ENCODE measurements at regions not wholly inside any gene's neighbourhood (a gene's known extent, or its start where the extent isn't known, plus 50 kb on each side); places are given as distances from the start of the nearest gene placed in this dataset.

DNA sequence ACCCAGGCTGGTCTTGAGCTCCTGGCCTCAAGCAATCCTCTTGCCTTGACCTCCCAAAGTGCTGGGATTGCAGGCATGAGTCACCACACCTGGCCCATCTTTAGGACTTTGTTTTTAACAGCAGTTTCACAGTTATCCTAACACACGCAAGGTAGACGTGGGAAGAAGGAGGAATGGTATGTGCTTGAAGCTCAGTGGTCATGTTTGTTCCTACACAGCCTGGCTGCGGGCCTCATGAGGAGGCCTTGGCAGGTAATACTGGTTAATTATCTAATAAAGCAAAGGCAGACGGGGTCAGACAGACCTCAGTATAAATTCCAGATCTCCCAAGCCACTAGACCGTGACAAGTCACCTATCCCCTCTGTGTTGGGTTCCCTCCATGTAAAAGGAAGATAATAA lies 271.8 kb downstream of the PCNX1 start:
- TF ChIP-seq, protein P1, sequence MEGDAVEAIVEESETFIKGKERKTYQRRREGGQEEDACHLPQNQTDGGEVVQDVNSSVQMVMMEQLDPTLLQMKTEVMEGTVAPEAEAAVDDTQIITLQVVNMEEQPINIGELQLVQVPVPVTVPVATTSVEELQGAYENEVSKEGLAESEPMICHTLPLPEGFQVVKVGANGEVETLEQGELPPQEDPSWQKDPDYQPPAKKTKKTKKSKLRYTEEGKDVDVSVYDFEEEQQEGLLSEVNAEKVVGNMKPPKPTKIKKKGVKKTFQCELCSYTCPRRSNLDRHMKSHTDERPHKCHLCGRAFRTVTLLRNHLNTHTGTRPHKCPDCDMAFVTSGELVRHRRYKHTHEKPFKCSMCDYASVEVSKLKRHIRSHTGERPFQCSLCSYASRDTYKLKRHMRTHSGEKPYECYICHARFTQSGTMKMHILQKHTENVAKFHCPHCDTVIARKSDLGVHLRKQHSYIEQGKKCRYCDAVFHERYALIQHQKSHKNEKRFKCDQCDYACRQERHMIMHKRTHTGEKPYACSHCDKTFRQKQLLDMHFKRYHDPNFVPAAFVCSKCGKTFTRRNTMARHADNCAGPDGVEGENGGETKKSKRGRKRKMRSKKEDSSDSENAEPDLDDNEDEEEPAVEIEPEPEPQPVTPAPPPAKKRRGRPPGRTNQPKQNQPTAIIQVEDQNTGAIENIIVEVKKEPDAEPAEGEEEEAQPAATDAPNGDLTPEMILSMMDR (IDR thresholded peaks at IDR 0.05; ENCODE audit: control insufficient read depth, extremely low read depth, insufficient read depth) = no peak
- no peak overlapping the region for H3K4me3 ChIP-seq (ENCODE audit: low read depth, low read length)
- DNase-seq (ENCODE audit: low read depth) = no peak

DNA sequence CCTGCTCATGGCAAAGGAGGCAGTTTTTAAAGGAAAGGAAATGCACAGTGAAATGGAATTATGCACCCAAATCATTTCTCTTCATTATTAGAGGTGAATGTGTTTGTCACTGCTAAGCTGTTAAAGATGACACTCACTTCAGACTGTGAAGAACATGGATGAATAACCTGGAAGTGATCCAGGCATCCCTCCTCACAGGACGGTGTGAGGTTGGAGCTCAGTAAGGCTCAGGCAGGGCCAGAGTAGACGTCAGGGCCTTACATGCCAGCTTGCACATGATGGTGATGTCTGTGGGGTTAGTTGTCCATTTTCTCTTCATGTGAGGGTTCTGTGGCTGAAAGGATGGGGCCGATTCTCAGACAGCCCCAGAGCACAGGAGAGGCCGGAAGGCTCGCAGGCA lies 273.1 kb downstream of the PCNX1 start:
- DNase-seq (ENCODE audit: low read depth) = no peak
- H3K4me3 ChIP-seq (ENCODE audit: low read depth, low read length) = no peak overlapping the region
- TF ChIP-seq, protein P1 (IDR thresholded peaks at IDR 0.05; ENCODE audit: control insufficient read depth, extremely low read depth, insufficient read depth) = no peak

DNA sequence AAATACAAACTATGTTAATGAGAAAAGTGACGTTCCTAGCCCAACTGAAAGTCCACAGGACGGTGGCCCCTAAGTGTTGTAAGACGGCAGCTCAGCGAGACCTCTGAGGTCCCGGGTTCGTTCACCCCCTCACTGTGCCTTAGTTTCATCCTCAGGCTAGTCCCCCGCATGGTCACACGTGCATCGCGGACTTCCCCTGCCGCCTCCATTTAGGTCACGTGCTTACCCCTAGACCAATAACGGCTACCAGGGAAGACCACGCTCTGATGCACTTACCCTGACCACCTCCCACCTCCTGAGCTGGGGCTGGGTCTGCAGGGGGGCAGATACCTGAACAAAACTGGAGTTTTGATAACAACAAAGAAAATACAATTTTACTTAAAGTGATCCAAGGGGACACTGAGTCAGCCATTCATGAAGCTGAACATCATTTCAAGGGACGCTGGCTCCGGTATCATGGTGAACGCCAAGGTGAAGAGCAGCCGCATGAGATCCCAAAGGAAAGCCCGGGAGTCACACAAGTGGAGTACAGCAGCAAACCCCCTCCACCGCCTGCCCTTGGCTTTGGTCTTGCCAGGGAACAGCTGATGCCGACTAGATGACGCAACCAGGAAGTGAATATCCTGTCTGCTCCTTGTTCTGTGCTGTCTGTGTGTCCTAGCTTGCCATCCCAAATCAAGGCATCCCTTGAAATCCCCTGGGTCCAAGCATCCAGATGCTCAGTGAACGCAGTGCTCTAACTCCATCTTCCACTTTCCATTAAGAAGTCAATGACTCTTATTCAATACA lies 274.1 kb downstream of the PCNX1 start:
- no peak overlapping the region for H3K4me3 ChIP-seq (ENCODE audit: low read depth, low read length)
- TF ChIP-seq, protein P1 (IDR thresholded peaks at IDR 0.05; ENCODE audit: control insufficient read depth, extremely low read depth, insufficient read depth) = no peak
- no peak for DNase-seq (ENCODE audit: low read depth)

DNA sequence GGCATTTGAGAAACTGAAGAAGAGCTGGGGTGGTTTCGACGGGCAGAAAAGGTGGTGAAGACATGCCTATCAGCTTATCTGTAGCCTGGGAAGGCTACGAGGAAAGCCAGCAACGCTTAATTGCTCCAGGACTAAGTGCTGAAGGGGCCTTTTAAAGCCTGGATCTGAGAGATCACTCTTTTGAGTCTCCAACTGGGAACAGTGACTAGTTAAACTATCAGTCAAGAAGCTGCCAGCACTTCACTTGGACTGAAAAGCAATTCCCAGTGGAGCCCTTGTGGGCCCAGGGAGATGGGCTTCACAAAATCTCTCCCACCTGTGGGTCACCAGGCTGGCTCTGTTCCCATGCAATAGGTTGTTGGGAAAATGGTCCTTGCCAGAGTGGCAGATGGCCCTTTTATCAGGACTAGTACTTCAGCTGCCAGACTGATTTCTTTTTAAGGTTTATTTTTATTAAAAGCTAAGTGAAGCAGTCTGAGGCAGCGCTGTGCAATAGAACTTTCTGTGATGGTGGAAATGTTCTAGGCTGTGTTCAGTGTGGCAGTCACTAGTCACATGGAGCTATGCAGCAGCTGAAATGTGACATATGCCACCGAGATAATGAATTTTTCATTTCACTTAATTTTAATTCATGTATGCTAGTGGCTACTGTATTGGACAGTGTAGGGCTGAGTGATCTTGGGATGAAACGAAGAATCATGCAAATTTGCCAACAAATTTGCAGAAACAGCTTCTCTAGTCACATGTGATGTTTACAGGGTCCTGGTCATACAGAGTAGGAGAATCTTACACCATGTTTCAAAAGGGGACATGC lies 276.8 kb downstream of the PCNX1 start:
- no peak overlapping the region for H3K4me3 ChIP-seq (ENCODE audit: low read depth, low read length)
- TF ChIP-seq, protein P1 (IDR thresholded peaks at IDR 0.05; ENCODE audit: control insufficient read depth, extremely low read depth, insufficient read depth) = no peak
- no peak for DNase-seq (ENCODE audit: low read depth)

DNA sequence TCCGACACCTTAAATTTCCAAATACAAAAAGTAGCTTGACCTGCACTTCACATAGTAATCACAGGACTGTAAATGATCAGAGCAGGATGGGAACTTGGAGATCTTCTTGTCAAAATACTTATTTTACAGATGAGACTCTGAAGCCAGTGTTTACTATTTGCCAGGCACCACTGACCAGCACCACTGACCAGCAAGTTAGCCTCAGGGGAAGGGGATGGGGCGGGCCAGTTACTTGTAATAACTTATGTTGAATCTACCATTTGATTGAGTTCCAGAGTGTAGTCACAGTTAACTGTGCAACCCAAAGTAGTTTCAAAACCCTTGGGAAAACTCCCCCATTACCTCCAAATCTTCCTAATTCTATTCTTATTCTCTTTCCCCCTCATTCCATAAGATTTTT lies 278.4 kb downstream of the PCNX1 start:
- H3K4me3 ChIP-seq (ENCODE audit: low read depth, low read length) = no peak overlapping the region
- TF ChIP-seq, protein P1 (IDR thresholded peaks at IDR 0.05; ENCODE audit: control insufficient read depth, extremely low read depth, insufficient read depth) = no peak
- DNase-seq (ENCODE audit: low read depth) = no peak

DNA sequence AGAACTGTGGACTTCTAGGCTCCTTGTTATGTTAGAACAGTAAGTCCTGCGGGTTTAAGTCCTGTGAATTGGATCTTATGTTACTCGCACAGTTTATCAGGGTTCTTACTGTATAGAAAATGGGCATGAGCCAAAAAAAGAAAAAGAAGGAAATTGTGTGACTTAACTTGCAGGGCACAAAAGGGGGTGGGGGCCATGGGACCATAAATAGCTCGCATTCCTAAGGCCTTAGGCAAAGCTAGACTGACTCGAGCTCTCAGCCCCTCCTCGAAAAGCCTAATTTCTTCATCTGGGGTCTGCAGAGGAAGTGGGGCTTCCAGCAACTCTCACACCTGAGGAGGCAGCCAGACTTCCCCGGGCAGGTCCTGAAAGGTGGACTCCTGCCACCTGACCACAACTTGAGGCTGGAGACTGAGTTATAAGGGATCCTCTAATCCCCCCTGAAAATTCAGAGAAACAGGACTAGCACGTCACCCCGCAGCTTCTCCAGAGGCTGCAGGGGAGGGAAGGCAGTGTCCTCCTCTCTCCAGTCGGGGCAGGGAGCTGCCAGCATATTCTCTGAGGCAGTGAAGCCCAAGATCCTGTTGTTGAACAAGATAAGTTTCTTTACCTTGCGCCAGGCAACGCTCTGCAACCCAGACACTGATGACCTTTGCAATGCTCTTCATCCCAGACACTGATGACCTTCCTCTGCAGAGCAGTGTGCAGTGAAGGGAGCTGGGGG lies 280.5 kb downstream of the PCNX1 start:
- TF ChIP-seq, protein P1 (IDR thresholded peaks at IDR 0.05; ENCODE audit: control insufficient read depth, extremely low read depth, insufficient read depth) = no peak
- DNase-seq (ENCODE audit: low read depth) = no peak
- no peak overlapping the region for H3K4me3 ChIP-seq (ENCODE audit: low read depth, low read length)

All from LNCaP clone FGC (cell line).